ENCODE measurements at regions not wholly inside any gene's neighbourhood (a gene's known extent, or its start where the extent isn't known, plus 50 kb on each side); places are given as distances from the start of the nearest gene placed in this dataset.

DNA sequence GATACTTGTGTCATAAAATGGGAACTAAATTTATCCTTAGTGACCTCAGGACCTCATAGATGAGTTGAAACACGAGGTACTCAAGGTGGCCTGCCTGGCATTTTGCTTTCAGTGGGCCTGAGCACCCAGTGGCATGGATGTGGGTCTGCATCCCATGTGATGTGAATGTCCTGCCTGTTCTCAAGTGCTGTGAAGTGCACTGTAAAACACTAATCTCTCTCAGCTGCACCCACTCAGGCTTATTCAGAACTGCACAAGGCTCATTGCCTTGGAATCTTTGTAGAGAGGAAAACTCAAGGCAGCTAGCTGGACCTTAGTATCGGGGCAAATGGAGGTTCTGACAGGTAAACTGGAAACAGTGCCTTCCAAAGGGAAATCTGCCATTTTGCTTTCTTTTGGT lies 767.0 kb downstream of the TUSC7 start:
- no peak overlapping the region for H3K27ac ChIP-seq
- no peak for DNase-seq

DNA sequence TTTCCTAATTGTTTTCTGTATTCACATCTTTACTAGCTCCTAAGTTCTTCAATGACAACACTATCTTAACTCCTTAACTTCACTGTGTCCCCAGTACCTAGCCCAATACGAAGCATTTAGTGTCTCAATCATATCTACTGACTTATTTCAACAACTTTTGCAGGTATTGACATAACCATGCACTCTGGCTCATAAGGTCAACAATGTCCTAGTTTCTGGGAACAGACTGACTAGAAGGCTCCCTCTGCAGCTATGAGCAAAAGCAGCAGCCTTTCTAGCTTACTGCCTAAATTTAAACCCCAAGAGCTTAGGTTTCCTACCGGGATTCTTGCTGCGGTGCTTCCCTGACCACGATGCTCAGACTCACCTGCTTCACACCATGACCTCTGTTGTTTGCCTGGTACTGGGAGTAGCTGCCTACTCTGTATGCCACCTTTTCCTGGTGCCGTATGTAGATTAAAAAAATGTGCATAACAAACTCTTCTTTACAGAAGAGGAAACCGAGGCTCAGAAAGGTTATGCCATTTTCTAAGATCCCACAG lies 767.7 kb downstream of the TUSC7 start:
- Histone ChIP-seq H3K9me3 (no peaks in the 10 kb centered on the region), H3K27me3 (no peaks in the 10 kb centered on the region), H3K9ac (ENCODE audit: low read depth in 2 of 2, low read length in 2 of 2) (no peak overlapping the region), H3K27ac (no peak overlapping the region), H3K4me3 (no peak overlapping the region), H3K4me1 (no peaks in the 10 kb centered on the region), H3K36me3 (no peaks in the 10 kb centered on the region)
- intact Hi-C loops (cut with DNase I) = no loop called here
- TF ChIP-seq, protein P1, sequence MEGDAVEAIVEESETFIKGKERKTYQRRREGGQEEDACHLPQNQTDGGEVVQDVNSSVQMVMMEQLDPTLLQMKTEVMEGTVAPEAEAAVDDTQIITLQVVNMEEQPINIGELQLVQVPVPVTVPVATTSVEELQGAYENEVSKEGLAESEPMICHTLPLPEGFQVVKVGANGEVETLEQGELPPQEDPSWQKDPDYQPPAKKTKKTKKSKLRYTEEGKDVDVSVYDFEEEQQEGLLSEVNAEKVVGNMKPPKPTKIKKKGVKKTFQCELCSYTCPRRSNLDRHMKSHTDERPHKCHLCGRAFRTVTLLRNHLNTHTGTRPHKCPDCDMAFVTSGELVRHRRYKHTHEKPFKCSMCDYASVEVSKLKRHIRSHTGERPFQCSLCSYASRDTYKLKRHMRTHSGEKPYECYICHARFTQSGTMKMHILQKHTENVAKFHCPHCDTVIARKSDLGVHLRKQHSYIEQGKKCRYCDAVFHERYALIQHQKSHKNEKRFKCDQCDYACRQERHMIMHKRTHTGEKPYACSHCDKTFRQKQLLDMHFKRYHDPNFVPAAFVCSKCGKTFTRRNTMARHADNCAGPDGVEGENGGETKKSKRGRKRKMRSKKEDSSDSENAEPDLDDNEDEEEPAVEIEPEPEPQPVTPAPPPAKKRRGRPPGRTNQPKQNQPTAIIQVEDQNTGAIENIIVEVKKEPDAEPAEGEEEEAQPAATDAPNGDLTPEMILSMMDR (IDR thresholded peaks at IDR 0.05) = no peak
- no peak for DNase-seq

More for the DNA sequence above, 767.0 kb downstream of the TUSC7 start:
- intact Hi-C loops (cut with DNase I) = no loop called here
- Histone ChIP-seq H3K9me3 (no peaks in the 10 kb centered on the region), H3K27me3 (no peaks in the 10 kb centered on the region), H3K36me3 (no peaks in the 10 kb centered on the region), H3K9ac (ENCODE audit: low read depth in 2 of 2, low read length in 2 of 2) (no peak overlapping the region), H3K4me3 (no peak overlapping the region), H3K4me1 (no peaks in the 10 kb centered on the region)
- TF ChIP-seq, protein P1 (IDR thresholded peaks at IDR 0.05) = no peak

DNA sequence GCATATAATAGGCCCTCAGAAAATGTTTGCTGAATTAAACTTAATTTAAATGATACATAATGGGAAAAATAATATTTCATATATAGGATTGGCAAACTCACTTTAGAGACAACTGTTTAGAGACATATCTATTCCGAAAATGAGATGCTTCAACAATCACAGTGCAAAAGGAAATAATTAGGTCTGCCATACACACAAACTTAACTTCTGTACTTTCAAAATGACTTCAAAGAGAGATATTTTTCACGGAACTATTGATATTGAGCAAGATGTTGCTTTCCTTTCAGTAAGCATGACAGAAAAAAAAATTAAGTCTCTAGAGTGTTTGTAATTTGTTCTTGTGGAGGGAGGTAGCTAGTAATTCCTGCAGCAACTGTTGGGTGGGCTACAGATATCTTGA lies 769.5 kb downstream of the TUSC7 start:
- Histone ChIP-seq H3K9ac (ENCODE audit: low read depth in 2 of 2, low read length in 2 of 2) (no peak overlapping the region), H3K4me3 (no peak overlapping the region), H3K27ac (no peak overlapping the region), H3K4me1 (no peaks in the 10 kb centered on the region), H3K36me3 (no peaks in the 10 kb centered on the region), H3K9me3 (no peaks in the 10 kb centered on the region), H3K27me3 (no peaks in the 10 kb centered on the region)
- DNase-seq = no peak
- intact Hi-C loops (cut with DNase I) = no loop called here
- TF ChIP-seq, protein P1 (IDR thresholded peaks at IDR 0.05) = no peak

DNA sequence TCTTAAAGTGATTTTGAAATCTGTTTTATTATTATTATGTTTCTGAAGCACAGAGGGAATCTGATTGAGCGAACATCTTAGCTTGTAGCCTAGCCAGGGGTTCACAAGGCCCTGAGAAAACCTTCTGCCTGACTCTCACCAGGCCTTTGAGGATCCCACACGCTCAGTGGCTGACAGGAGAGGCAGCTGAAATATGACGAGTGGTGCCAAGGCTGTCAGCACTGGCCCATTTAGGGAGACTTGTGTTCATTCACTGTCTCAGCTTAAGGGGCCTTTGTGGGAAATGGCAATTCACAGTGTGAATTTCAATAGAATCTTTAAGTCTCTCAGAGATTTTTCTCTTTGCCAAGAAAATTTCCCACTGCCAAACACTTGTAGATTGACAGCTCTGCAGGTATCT lies 770.9 kb downstream of the TUSC7 start:
- Histone ChIP-seq H3K9ac (ENCODE audit: low read depth in 2 of 2, low read length in 2 of 2) (no peak overlapping the region), H3K27ac (no peak overlapping the region), H3K4me3 (no peak overlapping the region), H3K9me3 (no peaks in the 10 kb centered on the region), H3K27me3 (no peaks in the 10 kb centered on the region), H3K36me3 (no peaks in the 10 kb centered on the region), H3K4me1 (no peaks in the 10 kb centered on the region)
- intact Hi-C loops (cut with DNase I) = no loop called here
- DNase-seq = no peak
- TF ChIP-seq, protein P1 (IDR thresholded peaks at IDR 0.05) = no peak

DNA sequence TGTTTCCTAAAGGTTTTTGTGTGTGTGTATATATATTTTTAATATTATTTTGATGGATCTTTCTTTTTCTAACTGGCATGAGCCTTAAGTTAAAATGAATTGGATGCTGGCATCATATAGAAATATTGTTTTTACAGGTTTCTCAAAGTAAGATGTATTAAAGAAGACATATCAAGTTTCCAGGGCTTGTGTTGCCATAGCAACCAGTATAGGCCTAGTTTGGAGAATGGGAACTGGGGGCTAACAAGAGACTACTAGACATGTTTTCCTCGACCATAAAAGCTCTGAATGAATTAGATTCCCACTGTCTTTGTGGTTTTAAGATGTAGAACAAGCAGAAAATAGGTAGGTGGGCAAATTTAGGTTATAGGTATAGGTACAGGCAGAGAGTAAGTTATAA lies 771.4 kb downstream of the TUSC7 start:
- no peak for DNase-seq
- Histone ChIP-seq H3K27me3 (no peaks in the 10 kb centered on the region), H3K4me1 (no peaks in the 10 kb centered on the region), H3K27ac (no peak overlapping the region), H3K36me3 (no peaks in the 10 kb centered on the region), H3K9ac (ENCODE audit: low read depth in 2 of 2, low read length in 2 of 2) (no peak overlapping the region), H3K4me3 (no peak overlapping the region), H3K9me3 (no peaks in the 10 kb centered on the region)
- intact Hi-C loops (cut with DNase I) = no loop called here
- TF ChIP-seq, protein P1 (IDR thresholded peaks at IDR 0.05) = no peak

Measured in colonic mucosa (tissue), 4 donors.